NB4 (cell line): ENCODE measurements at regions not wholly inside any gene's neighbourhood (a gene's known extent, or its start where the extent isn't known, plus 50 kb on each side); places are given as distances from the start of the nearest gene placed in this dataset.

Experiments used
- DNase-seq: peaks from one replicate; pipeline ENCODE4 v3.0.0; 2010; ENCODE audit warnings: low read depth
- H3K4me3 ChIP-seq: one replicate; pipeline ENCODE4 v1.5.1; 2011; ENCODE audit warnings: mild to moderate bottlenecking, low read depth, low read length, moderate library complexity
- CTCF ChIP-seq: IDR thresholded peaks from one replicate; pipeline ENCODE4 v1.5.1; 2012; ENCODE audit warnings: low read depth, low read length
- MAX ChIP-seq: IDR thresholded peaks from 2 replicates; pipeline ENCODE4 v1.6.1; 2011; ENCODE audit warnings: low read depth, low read length
- MYC ChIP-seq: IDR thresholded peaks from 2 replicates; pipeline ENCODE4 v1.6.1; 2011; ENCODE audit warnings: low read depth, low read length
- POLR2A ChIP-seq: IDR thresholded peaks from 2 replicates; pipeline ENCODE4 v1.6.1; 2011; ENCODE audit warnings: mild to moderate bottlenecking; ENCODE audit not compliant: insufficient read length; ENCODE audit errors: extremely low read depth

DNA sequence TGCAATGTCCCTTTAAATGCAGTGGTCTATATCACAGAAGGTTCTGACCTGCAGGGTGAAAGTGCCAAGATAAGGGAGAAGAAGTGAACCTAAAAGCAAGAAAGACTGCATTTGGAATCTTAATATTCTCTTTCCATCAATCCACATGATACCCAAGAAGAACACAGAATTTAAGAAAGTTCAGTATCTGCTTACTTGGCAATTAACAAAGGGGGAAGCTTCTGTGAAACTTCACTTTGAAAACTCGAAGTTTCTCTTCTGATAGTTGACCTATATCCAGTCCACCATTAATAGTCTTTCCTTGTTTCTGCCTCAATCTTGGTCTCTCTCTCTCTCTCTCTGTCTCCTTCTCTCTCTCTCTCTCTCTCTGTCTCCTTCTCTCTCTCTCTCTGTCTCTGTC, 592.0 kb downstream of the UTRN start:
- no peak for TF ChIP-seq POLR2A
- no peak for TF ChIP-seq MYC
- TF ChIP-seq CTCF: no peak
- no peak for TF ChIP-seq MAX
- DNase-seq: no peak
- H3K4me3 ChIP-seq: no peak overlapping the region

DNA sequence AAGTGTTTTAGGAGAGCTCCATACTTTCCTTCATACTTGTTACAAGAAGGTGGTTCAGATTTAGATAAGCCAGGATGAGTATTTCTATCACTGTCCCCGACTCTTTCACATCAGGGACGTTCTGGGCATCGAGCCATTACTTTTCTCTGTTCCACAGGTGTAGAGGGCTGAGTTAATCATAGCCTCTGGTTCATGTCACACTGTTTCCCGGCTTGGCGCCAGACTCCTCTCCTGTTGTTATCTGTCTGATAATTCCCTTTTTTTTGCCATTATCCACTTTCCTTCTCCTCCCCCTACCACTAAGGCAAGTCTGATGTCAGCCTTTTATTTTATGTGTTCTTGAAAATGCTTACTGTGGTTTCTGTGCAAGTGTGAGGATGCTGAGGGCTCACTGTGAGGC, 593.4 kb downstream of the UTRN start:
- no peak for TF ChIP-seq MYC
- no peak for TF ChIP-seq CTCF
- TF ChIP-seq POLR2A: no peak
- TF ChIP-seq MAX: no peak
- no peak for DNase-seq

DNA sequence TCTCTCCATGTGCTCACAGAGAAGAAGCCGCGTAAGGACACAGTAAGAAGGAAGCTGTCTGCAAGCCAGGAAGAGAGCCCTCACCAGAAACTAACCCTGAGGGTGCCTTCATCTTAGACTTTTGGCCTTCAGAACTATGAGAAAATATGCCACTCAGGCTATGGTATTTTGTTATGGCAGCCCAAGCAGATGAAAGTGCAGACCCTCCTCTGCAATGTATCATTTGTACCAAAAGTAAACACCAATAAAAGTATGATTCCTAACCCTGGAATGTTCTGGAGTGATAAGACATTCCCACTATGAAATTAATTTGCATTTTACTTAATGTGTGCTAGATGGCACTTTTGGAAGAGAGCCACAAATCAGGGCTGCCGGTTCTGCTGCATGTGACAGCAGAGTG, 594.3 kb downstream of the UTRN start:
- TF ChIP-seq MAX (no peak), CTCF (no peak), POLR2A (no peak), MYC (no peak)
- DNase-seq: no peak
- no peak overlapping the region for H3K4me3 ChIP-seq

More for the DNA sequence above, 593.4 kb downstream of the UTRN start:
- no peak overlapping the region for H3K4me3 ChIP-seq

GRCh38 chr6:144882425-144882824, 597.3 kb downstream of the UTRN start:
- no peak for DNase-seq
- no peak overlapping the region for H3K4me3 ChIP-seq
- TF ChIP-seq POLR2A (no peak), MYC (no peak), MAX (no peak), CTCF (no peak)

GRCh38 chr6:144883915-144884314, 598.8 kb downstream of the UTRN start:
- no peak for TF ChIP-seq CTCF
- no peak for TF ChIP-seq POLR2A
- TF ChIP-seq MYC: no peak
- TF ChIP-seq MAX: no peak
- H3K4me3 ChIP-seq: no peak overlapping the region
- no peak for DNase-seq

DNA sequence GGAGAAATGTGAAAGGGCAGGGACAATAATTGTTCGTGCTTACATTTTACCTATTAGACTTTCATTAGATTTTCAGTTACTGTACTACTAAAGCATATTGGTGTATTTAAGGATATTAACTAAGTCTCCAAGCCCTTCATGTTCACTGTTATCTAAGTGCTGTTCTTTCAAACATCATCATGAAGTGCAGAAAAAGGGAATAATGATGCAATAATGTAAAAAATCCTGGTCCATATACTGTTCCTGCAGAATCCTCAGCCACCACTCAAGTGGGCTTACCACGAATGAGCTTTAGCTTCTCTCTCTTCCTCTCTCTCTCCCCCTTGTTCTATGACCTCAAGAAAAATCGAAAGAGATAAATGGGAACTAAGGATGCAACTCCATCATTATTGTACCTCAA, 600.7 kb downstream of the UTRN start:
- H3K4me3 ChIP-seq: no peak overlapping the region
- TF ChIP-seq POLR2A: no peak
- no peak for TF ChIP-seq MYC
- TF ChIP-seq MAX: no peak
- TF ChIP-seq CTCF: no peak
- DNase-seq: no peak
